ENCODE measurements at regions not wholly inside any gene's neighbourhood (a gene's known extent, or its start where the extent isn't known, plus 50 kb on each side); places are given as distances from the start of the nearest gene placed in this dataset.

DNA sequence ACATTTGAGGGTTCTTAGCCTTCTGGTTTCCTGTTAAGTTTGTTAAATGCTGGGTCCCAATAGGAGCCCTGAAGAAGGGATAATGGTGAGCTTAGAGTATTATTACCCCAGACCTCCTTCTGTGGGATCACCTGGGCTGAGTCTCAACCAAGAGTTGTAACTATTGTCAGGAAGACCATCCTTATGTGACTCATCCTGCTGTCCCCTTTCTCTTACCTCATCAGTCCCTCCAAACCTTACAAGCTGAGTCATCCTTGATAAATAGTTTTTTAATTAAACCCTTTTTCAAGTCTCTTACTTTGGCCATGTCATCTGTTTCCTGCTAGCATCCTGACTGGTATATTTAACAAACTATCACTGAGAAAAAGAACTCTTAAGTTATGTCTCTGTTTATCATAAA, 502.8 kb downstream of the LRRC70 start:
- DNase-seq (ENCODE audit: low read depth in 1 of 2, low spot score in 2 of 2) (no peak), FAIRE-seq (no peak)
- Histone ChIP-seq H3K4me1 (replicated peaks in 1 of 4; ENCODE audit: control insufficient read depth in 3 of 4, insufficient read depth in 4 of 4, low read length in 3 of 4) (no peaks in the 10 kb centered on the region), H2AK5ac (ENCODE audit: low read depth, low read length) (no peak overlapping the region), H3K27ac (ENCODE audit: low read depth, low read length) (no peak overlapping the region), H2AFZ (ENCODE audit: low read length) (no peak overlapping the region), H3K4me2 (ENCODE audit: insufficient read depth in 1 of 2, low read depth in 2 of 2, low read length in 2 of 2) (no peak overlapping the region), H3K9ac (replicated peaks in 1 of 4; ENCODE audit: extremely low read depth in 1 of 4, low read depth in 3 of 4, low read length in 3 of 4) (no peak overlapping the region), H4K8ac (ENCODE audit: extremely low read depth, insufficient read depth, low read length) (no peak overlapping the region), H3K36me3 (ENCODE audit: control insufficient read depth in 2 of 4, insufficient read depth in 4 of 4, low read length in 3 of 4) (no peaks in the 10 kb centered on the region), H4K20me1 (replicated peaks in 1 of 2; ENCODE audit: control insufficient read depth in 1 of 2, insufficient read depth in 2 of 2, low read length in 2 of 2) (no peaks in the 10 kb centered on the region), H2BK15ac (ENCODE audit: low read length) (no peak overlapping the region), H2BK5ac (ENCODE audit: low read depth, low read length) (no peak overlapping the region), H3K23ac (ENCODE audit: insufficient read length) (no peak overlapping the region), H3K9me3 (ENCODE audit: insufficient read depth in 2 of 2, low read depth in 1 of 2, low read length in 1 of 2) (peaks cover 0 to 9% of the 10 kb centered on the region in 2 experiments; a peak in 1 of 4 replicates), H3K14ac (ENCODE audit: insufficient read length) (no peak overlapping the region), H3K4me3 (ENCODE audit: extremely low read depth in 1 of 4, insufficient read depth in 2 of 4, low read depth in 3 of 4, low read length in 4 of 4) (no peak overlapping the region), H4K91ac (replicated peaks; ENCODE audit: insufficient read length, low read length) (no peak overlapping the region), H3K4ac (replicated peaks; ENCODE audit: insufficient read length, low read depth, low read length) (no peak overlapping the region), H2BK12ac (ENCODE audit: low read depth, low read length) (no peak overlapping the region), H3K56ac (replicated peaks; ENCODE audit: insufficient read length, low read depth, low read length) (no peak overlapping the region), H3K79me1 (ENCODE audit: low read depth, low read length) (no peaks in the 10 kb centered on the region), H4K5ac (ENCODE audit: insufficient read length, low read depth, low read length) (no peak overlapping the region), H2BK20ac (ENCODE audit: low read length) (no peak overlapping the region), H3K79me2 (ENCODE audit: control insufficient read depth in 1 of 2, insufficient read depth in 2 of 2, low read length in 2 of 2) (no peaks in the 10 kb centered on the region), H3K23me2 (ENCODE audit: low read depth, low read length) (no peaks in the 10 kb centered on the region), H2BK120ac (replicated peaks; ENCODE audit: low read depth, low read length) (no peak overlapping the region), H3K27me3 (replicated peaks in 1 of 4; ENCODE audit: control insufficient read depth in 3 of 4, extremely low read depth in 1 of 4, insufficient read depth in 3 of 4, low read length in 3 of 4) (no peaks in the 10 kb centered on the region), H3K18ac (ENCODE audit: extremely low read depth, low read length) (no peak overlapping the region)
- POLR2A ChIA-PET (ENCODE audit: partially characterized antibody) = no interaction called here
- CTCF ChIA-PET (ENCODE audit: partially characterized antibody) = interaction anchor here (1.6 kb wide), 1 partner anchor 20 kb away, joined by 3 read pairs; no protein-coding TSS in a partner anchor
- no peak for TF ChIP-seq TEAD4 (IDR thresholded peaks at IDR 0.05; ENCODE audit: low read depth, low read length)

All from H1 (cell line).